ENCODE measurements at regions not wholly inside any gene's neighbourhood (a gene's known extent, or its start where the extent isn't known, plus 50 kb on each side); places are given as distances from the start of the nearest gene placed in this dataset.

DNA sequence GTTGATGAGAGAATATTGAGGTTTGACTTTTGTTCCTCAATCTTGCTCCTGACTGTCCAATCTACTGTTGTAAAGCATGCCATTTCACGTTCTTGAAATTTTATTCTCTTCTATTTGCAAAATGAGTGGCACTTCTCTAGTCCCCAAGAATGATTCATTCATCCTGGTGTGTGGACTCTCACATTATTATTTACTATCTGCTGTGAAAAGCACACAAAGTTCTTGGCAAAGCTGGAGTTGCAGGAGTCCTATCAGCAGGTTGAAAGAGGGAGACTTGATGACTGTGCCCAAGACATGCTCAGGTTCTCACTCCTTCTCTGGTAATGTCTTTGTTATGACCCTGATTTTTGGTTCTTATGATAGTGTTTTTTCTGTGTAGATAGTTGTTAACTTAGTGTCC is 382.6 kb downstream of the DMRTA1 start (continued):
- TF ChIP-seq HOXC10 (CRISPR knock-in tag; IDR thresholded peaks at IDR 0.05) (no peak), KLF7 (tag by site-specific recombination; IDR thresholded peaks at IDR 0.05; ENCODE audit: borderline replicate concordance) (no peak), PRDM2 (tag by site-specific recombination; IDR thresholded peaks at IDR 0.05; ENCODE audit: borderline replicate concordance) (no peak), ZNF530 (tag by site-specific recombination; IDR thresholded peaks at IDR 0.05; ENCODE audit: low read depth) (no peak), ZNF157 (tag by site-specific recombination; IDR thresholded peaks at IDR 0.05) (no peak)
- TF ChIP-seq, protein P1, sequence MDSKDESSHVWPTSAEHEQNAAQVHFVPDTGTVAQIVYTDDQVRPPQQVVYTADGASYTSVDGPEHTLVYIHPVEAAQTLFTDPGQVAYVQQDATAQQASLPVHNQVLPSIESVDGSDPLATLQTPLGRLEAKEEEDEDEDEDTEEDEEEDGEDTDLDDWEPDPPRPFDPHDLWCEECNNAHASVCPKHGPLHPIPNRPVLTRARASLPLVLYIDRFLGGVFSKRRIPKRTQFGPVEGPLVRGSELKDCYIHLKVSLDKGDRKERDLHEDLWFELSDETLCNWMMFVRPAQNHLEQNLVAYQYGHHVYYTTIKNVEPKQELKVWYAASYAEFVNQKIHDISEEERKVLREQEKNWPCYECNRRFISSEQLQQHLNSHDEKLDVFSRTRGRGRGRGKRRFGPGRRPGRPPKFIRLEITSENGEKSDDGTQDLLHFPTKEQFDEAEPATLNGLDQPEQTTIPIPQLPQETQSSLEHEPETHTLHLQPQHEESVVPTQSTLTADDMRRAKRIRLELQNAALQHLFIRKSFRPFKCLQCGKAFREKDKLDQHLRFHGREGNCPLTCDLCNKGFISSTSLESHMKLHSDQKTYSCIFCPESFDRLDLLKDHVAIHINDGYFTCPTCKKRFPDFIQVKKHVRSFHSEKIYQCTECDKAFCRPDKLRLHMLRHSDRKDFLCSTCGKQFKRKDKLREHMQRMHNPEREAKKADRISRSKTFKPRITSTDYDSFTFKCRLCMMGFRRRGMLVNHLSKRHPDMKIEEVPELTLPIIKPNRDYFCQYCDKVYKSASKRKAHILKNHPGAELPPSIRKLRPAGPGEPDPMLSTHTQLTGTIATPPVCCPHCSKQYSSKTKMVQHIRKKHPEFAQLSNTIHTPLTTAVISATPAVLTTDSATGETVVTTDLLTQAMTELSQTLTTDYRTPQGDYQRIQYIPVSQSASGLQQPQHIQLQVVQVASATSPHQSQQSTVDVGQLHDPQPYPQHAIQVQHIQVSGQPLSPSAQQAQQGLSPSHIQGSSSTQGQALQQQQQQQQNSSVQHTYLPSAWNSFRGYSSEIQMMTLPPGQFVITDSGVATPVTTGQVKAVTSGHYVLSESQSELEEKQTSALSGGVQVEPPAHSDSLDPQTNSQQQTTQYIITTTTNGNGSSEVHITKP (tag by site-specific recombination; IDR thresholded peaks at IDR 0.05): no peak

GRCh38 chr9:22838266-22838665 is 391.6 kb downstream of the DMRTA1 start:
- CTCF ChIA-PET: no interaction called here
- POLR2A ChIA-PET: no interaction called here
- Histone ChIP-seq H3K36me3 (ENCODE audit: control insufficient read depth in 2 of 2, insufficient read depth in 1 of 2, low read length in 2 of 2) (no peaks in the 10 kb centered on the region), H3K9me3 (ENCODE audit: control insufficient read depth, insufficient read depth, low read depth, low read length) (no peaks in the 10 kb centered on the region), H3K27ac (ENCODE audit: extremely low read depth, low read depth, low read length) (no peak overlapping the region), H3K4me3 (ENCODE audit: low read depth, low read length) (no peak overlapping the region), H3K4me1 (ENCODE audit: control insufficient read depth, insufficient read depth, low read length) (no peaks in the 10 kb centered on the region)
- TF ChIP-seq ZNF423 (tag by site-specific recombination; IDR thresholded peaks at IDR 0.05) (no peak), KLF8 (tag by site-specific recombination; IDR thresholded peaks at IDR 0.05) (no peak), ZNF24 (tag by site-specific recombination; IDR thresholded peaks at IDR 0.05) (no peak), IKZF3 (tag by site-specific recombination; IDR thresholded peaks at IDR 0.05) (no peak), ZNF677 (tag by site-specific recombination; IDR thresholded peaks at IDR 0.05) (no peak), MZF1 (tag by site-specific recombination; IDR thresholded peaks at IDR 0.05; ENCODE audit: borderline replicate concordance) (no peak), ZNF148 (tag by site-specific recombination; IDR thresholded peaks at IDR 0.05; ENCODE audit: borderline replicate concordance) (no peak), ZNF621 (tag by site-specific recombination; IDR thresholded peaks at IDR 0.05) (no peak), ZNF184 (tag by site-specific recombination; IDR thresholded peaks at IDR 0.05) (no peak), KLF1 (tag by site-specific recombination; IDR thresholded peaks at IDR 0.05) (no peak), ZNF155 (tag by site-specific recombination; IDR thresholded peaks at IDR 0.05) (no peak), ZNF488 (tag by site-specific recombination; IDR thresholded peaks at IDR 0.05) (no peak), ZNF530 (tag by site-specific recombination; IDR thresholded peaks at IDR 0.05; ENCODE audit: low read depth) (no peak), ZNF610 (tag by site-specific recombination; IDR thresholded peaks at IDR 0.05; ENCODE audit: borderline replicate concordance) (no peak), ZNF544 (tag by site-specific recombination; IDR thresholded peaks at IDR 0.05) (no peak), REPIN1 (tag by site-specific recombination; IDR thresholded peaks at IDR 0.05; ENCODE audit: low read depth) (no peak), ZNF350 (tag by site-specific recombination; IDR thresholded peaks at IDR 0.05) (no peak)
- TF ChIP-seq, protein P2, sequence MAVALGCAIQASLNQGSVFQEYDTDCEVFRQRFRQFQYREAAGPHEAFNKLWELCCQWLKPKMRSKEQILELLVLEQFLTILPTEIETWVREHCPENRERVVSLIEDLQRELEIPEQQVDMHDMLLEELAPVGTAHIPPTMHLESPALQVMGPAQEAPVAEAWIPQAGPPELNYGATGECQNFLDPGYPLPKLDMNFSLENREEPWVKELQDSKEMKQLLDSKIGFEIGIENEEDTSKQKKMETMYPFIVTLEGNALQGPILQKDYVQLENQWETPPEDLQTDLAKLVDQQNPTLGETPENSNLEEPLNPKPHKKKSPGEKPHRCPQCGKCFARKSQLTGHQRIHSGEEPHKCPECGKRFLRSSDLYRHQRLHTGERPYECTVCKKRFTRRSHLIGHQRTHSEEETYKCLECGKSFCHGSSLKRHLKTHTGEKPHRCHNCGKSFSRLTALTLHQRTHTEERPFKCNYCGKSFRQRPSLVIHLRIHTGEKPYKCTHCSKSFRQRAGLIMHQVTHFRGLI (tag by site-specific recombination; IDR thresholded peaks at IDR 0.05): no peak
